ENCODE measurements at regions not wholly inside any gene's neighbourhood (a gene's known extent, or its start where the extent isn't known, plus 50 kb on each side); places are given as distances from the start of the nearest gene placed in this dataset.

GRCh38 chr5:166346726-166347374 lies 1944.6 kb upstream of the WWC1 start:
- ATAC-seq (ENCODE audit: low FRiP score): no peak
- Histone ChIP-seq H3K36me3 (ENCODE audit: control insufficient read depth in 1 of 2, insufficient read depth in 2 of 2, low read length in 1 of 2) (no peaks in the 10 kb centered on the region), H3K27ac (ENCODE audit: low read depth in 1 of 2, low read length in 2 of 2) (no peak overlapping the region), H3K27me3 (ENCODE audit: control insufficient read depth in 1 of 2, insufficient read depth in 2 of 2, low read length in 1 of 2) (peaks cover 0 to 3% of the 10 kb centered on the region in 2 donors), H3K4me3 (ENCODE audit: low read length in 2 of 2) (no peak overlapping the region), H3K4me1 (ENCODE audit: control insufficient read depth in 1 of 2, insufficient read depth in 2 of 2, low read length in 2 of 2) (no peaks in the 10 kb centered on the region), H3K9me3 (ENCODE audit: control insufficient read depth, low read length) (peaks cover under 1% of the 10 kb centered on the region)
- DNase-seq: no peak
- WGBS, 2 donors: 12 to 21% methylated on average over 3 of the region's 3 CpGs
- intact Hi-C loops (cut with DNase I): no loop called here

GRCh38 chr5:166349046-166349445 lies 1942.4 kb upstream of the WWC1 start:
- Histone ChIP-seq H3K27ac (ENCODE audit: low read depth in 1 of 2, low read length in 2 of 2) (no peak overlapping the region), H3K9me3 (ENCODE audit: control insufficient read depth, low read length) (no peaks in the 10 kb centered on the region), H3K27me3 (ENCODE audit: control insufficient read depth in 1 of 2, insufficient read depth in 2 of 2, low read length in 1 of 2) (peaks cover 0 to 3% of the 10 kb centered on the region in 2 donors), H3K36me3 (ENCODE audit: control insufficient read depth in 1 of 2, insufficient read depth in 2 of 2, low read length in 1 of 2) (no peaks in the 10 kb centered on the region), H3K4me3 (ENCODE audit: low read length in 2 of 2) (no peak overlapping the region), H3K4me1 (ENCODE audit: control insufficient read depth in 1 of 2, insufficient read depth in 2 of 2, low read length in 2 of 2) (no peaks in the 10 kb centered on the region)
- WGBS, 2 donors: 31 to 40% methylated on average over 1 of the region's 1 CpG
- no peak for ATAC-seq (ENCODE audit: low FRiP score)
- intact Hi-C loops (cut with DNase I): no loop called here
- DNase-seq: no peak

GRCh38 chr5:166353580-166353979 lies 1937.9 kb upstream of the WWC1 start:
- Histone ChIP-seq H3K4me1 (ENCODE audit: control insufficient read depth in 1 of 2, insufficient read depth in 2 of 2, low read length in 2 of 2) (no peaks in the 10 kb centered on the region), H3K4me3 (ENCODE audit: low read length in 2 of 2) (no peak overlapping the region), H3K36me3 (ENCODE audit: control insufficient read depth in 1 of 2, insufficient read depth in 2 of 2, low read length in 1 of 2) (no peaks in the 10 kb centered on the region), H3K27me3 (ENCODE audit: control insufficient read depth in 1 of 2, insufficient read depth in 2 of 2, low read length in 1 of 2) (no peaks in the 10 kb centered on the region), H3K9me3 (ENCODE audit: control insufficient read depth, low read length) (no peaks in the 10 kb centered on the region), H3K27ac (ENCODE audit: low read depth in 1 of 2, low read length in 2 of 2) (no peak overlapping the region)
- DNase-seq (no peak), ATAC-seq (ENCODE audit: low FRiP score) (no peak)
- intact Hi-C loops (cut with DNase I): no loop called here
- 62 to 66% methylated on average over 2 of the region's 2 CpGs for WGBS, 2 donors

- intact Hi-C loops (cut with DNase I): no loop called here
- H3K4me1 ChIP-seq (ENCODE audit: control insufficient read depth in 1 of 2, insufficient read depth in 2 of 2, low read length in 2 of 2): no peaks in the 10 kb centered on the region
- DNase-seq (no peak), ATAC-seq (ENCODE audit: low FRiP score) (no peak)
- no peaks in the 10 kb centered on the region for H3K36me3 ChIP-seq (ENCODE audit: control insufficient read depth in 1 of 2, insufficient read depth in 2 of 2, low read length in 1 of 2)
- no peaks in the 10 kb centered on the region for H3K27me3 ChIP-seq (ENCODE audit: control insufficient read depth in 1 of 2, insufficient read depth in 2 of 2, low read length in 1 of 2)
- H3K27ac ChIP-seq (ENCODE audit: low read depth in 1 of 2, low read length in 2 of 2): no peak overlapping the region
- H3K9me3 ChIP-seq (ENCODE audit: control insufficient read depth, low read length): no peaks in the 10 kb centered on the region
- H3K4me3 ChIP-seq (ENCODE audit: low read length in 2 of 2): no peak overlapping the region
- WGBS, 2 donors: 93 to 94% methylated on average over 1 of the region's 1 CpG
Measured at GRCh38 chr5:166354332-166354731, 1937.1 kb upstream of the WWC1 start.

- H3K27me3 ChIP-seq (ENCODE audit: control insufficient read depth in 1 of 2, insufficient read depth in 2 of 2, low read length in 1 of 2): no peaks in the 10 kb centered on the region
- no peaks in the 10 kb centered on the region for H3K36me3 ChIP-seq (ENCODE audit: control insufficient read depth in 1 of 2, insufficient read depth in 2 of 2, low read length in 1 of 2)
- DNase-seq: no peak
- intact Hi-C loops (cut with DNase I): no loop called here
- no peak for ATAC-seq (ENCODE audit: low FRiP score)
- H3K27ac ChIP-seq (ENCODE audit: low read depth in 1 of 2, low read length in 2 of 2): no peak overlapping the region
- H3K4me3 ChIP-seq (ENCODE audit: low read length in 2 of 2): no peak overlapping the region
- no peaks in the 10 kb centered on the region for H3K4me1 ChIP-seq (ENCODE audit: control insufficient read depth in 1 of 2, insufficient read depth in 2 of 2, low read length in 2 of 2)
- WGBS, 2 donors: 50 to 64% methylated on average over 5 of the region's 5 CpGs
- H3K9me3 ChIP-seq (ENCODE audit: control insufficient read depth, low read length): no peaks in the 10 kb centered on the region
Measured at GRCh38 chr5:166356096-166356495, 1935.3 kb upstream of the WWC1 start.

- H3K4me1 ChIP-seq (ENCODE audit: control insufficient read depth in 1 of 2, insufficient read depth in 2 of 2, low read length in 2 of 2): no peaks in the 10 kb centered on the region
- 41 to 44% methylated on average over 4 of the region's 4 CpGs for WGBS, 2 donors
- no peak for ATAC-seq (ENCODE audit: low FRiP score)
- no peaks in the 10 kb centered on the region for H3K36me3 ChIP-seq (ENCODE audit: control insufficient read depth in 1 of 2, insufficient read depth in 2 of 2, low read length in 1 of 2)
- H3K27me3 ChIP-seq (ENCODE audit: control insufficient read depth in 1 of 2, insufficient read depth in 2 of 2, low read length in 1 of 2): no peaks in the 10 kb centered on the region
- intact Hi-C loops (cut with DNase I): no loop called here
- H3K27ac ChIP-seq (ENCODE audit: low read depth in 1 of 2, low read length in 2 of 2): no peak overlapping the region
- peaks cover 1% of the 10 kb centered on the region for H3K9me3 ChIP-seq (ENCODE audit: control insufficient read depth, low read length)
- no peak for DNase-seq
- no peak overlapping the region for H3K4me3 ChIP-seq (ENCODE audit: low read length in 2 of 2)
Measured at GRCh38 chr5:166358127-166358830, 1933.2 kb upstream of the WWC1 start.

GRCh38 chr5:166363087-166363760 lies 1928.2 kb upstream of the WWC1 start:
- Histone ChIP-seq H3K4me1 (ENCODE audit: control insufficient read depth in 1 of 2, insufficient read depth in 2 of 2, low read length in 2 of 2) (no peaks in the 10 kb centered on the region), H3K4me3 (ENCODE audit: low read length in 2 of 2) (no peak overlapping the region), H3K27ac (ENCODE audit: low read depth in 1 of 2, low read length in 2 of 2) (no peak overlapping the region), H3K36me3 (ENCODE audit: control insufficient read depth in 1 of 2, insufficient read depth in 2 of 2, low read length in 1 of 2) (no peaks in the 10 kb centered on the region), H3K27me3 (ENCODE audit: control insufficient read depth in 1 of 2, insufficient read depth in 2 of 2, low read length in 1 of 2) (no peaks in the 10 kb centered on the region), H3K9me3 (ENCODE audit: control insufficient read depth, low read length) (peaks cover 1% of the 10 kb centered on the region)
- intact Hi-C loops (cut with DNase I): no loop called here
- 37 to 44% methylated on average over 6 of the region's 6 CpGs for WGBS, 2 donors
- no peak for DNase-seq
- no peak for ATAC-seq (ENCODE audit: low FRiP score)

GRCh38 chr5:166365164-166365563 lies 1926.3 kb upstream of the WWC1 start:
- Histone ChIP-seq H3K9me3 (ENCODE audit: control insufficient read depth, low read length) (peaks cover 1% of the 10 kb centered on the region), H3K27ac (ENCODE audit: low read depth in 1 of 2, low read length in 2 of 2) (no peak overlapping the region), H3K4me1 (ENCODE audit: control insufficient read depth in 1 of 2, insufficient read depth in 2 of 2, low read length in 2 of 2) (no peaks in the 10 kb centered on the region), H3K4me3 (ENCODE audit: low read length in 2 of 2) (no peak overlapping the region), H3K36me3 (ENCODE audit: control insufficient read depth in 1 of 2, insufficient read depth in 2 of 2, low read length in 1 of 2) (no peaks in the 10 kb centered on the region), H3K27me3 (ENCODE audit: control insufficient read depth in 1 of 2, insufficient read depth in 2 of 2, low read length in 1 of 2) (no peaks in the 10 kb centered on the region)
- ATAC-seq (ENCODE audit: low FRiP score) (no peak), DNase-seq (no peak)
- intact Hi-C loops (cut with DNase I): no loop called here
- WGBS, 2 donors: 44 to 50% methylated on average over 4 of the region's 4 CpGs

GRCh38 chr5:166367391-166367790 lies 1924.1 kb upstream of the WWC1 start:
- no peak for DNase-seq
- no peak overlapping the region for H3K27ac ChIP-seq (ENCODE audit: low read depth in 1 of 2, low read length in 2 of 2)
- H3K4me3 ChIP-seq (ENCODE audit: low read length in 2 of 2): no peak overlapping the region
- no peaks in the 10 kb centered on the region for H3K36me3 ChIP-seq (ENCODE audit: control insufficient read depth in 1 of 2, insufficient read depth in 2 of 2, low read length in 1 of 2)
- H3K27me3 ChIP-seq (ENCODE audit: control insufficient read depth in 1 of 2, insufficient read depth in 2 of 2, low read length in 1 of 2): no peaks in the 10 kb centered on the region
- intact Hi-C loops (cut with DNase I): no loop called here
- ATAC-seq (ENCODE audit: low FRiP score): peak; percentile 22
- no peaks in the 10 kb centered on the region for H3K4me1 ChIP-seq (ENCODE audit: control insufficient read depth in 1 of 2, insufficient read depth in 2 of 2, low read length in 2 of 2)
- no peaks in the 10 kb centered on the region for H3K9me3 ChIP-seq (ENCODE audit: control insufficient read depth, low read length)
- 84 to 87% methylated on average over 1 of the region's 1 CpG for WGBS, 2 donors

All from aorta (tissue), 5 donors.